ENCODE measurements at regions not wholly inside any gene's neighbourhood (a gene's known extent, or its start where the extent isn't known, plus 50 kb on each side); places are given as distances from the start of the nearest gene placed in this dataset.
A peak's percentile ranks its signal among the peaks of the same experiment; 100 is the strongest.

DNA sequence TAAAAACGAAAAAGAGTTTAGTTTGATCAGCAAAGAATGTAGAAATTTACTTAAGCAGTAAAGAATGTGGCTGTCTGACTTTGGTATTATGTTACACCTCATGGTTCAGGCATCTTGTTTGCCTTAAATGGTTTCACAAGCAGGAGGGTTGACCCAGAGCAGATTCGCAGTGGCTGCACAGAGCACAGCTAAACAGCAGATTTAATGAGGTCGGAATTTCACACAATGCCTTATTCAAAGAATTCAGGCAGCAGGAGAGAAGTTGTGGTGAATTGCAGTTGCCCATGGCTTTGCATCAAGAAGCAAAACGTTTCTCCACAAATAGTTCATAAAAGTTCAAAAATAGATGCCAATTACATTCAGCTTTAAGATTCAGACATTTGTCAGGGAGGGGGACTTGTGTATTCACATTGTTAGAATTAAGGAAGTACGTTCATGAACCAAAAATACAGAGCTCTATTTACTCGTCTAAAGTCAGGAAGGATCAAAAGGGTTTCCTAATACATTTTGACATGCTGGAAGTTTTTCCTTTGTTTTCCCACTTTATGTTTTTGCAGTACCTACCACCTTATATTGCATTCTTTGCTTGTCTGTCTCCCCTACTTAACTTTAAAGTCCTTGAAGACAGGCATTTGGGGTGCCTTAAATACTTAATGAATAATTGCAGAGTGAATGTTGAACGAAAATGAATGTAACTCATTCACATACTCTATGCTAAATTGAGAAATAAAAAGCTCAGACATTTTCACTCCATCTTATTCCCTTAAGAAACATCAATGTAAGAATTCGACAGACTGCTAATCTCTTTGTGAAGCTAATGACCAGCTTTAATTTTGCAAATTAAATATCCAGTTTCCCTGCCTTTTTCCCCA, 1163.6 kb upstream of the CITED2 start:
- H3K27me3 ChIP-seq = no peaks in the 10 kb centered on the region
- no peaks in the 10 kb centered on the region for H3K4me1 ChIP-seq (replicated peaks in 1 of 2)
- intact Hi-C loops (cut with DNase I) = no loop called here
- no peak overlapping the region for H3K27ac ChIP-seq
- TF ChIP-seq, protein P1, sequence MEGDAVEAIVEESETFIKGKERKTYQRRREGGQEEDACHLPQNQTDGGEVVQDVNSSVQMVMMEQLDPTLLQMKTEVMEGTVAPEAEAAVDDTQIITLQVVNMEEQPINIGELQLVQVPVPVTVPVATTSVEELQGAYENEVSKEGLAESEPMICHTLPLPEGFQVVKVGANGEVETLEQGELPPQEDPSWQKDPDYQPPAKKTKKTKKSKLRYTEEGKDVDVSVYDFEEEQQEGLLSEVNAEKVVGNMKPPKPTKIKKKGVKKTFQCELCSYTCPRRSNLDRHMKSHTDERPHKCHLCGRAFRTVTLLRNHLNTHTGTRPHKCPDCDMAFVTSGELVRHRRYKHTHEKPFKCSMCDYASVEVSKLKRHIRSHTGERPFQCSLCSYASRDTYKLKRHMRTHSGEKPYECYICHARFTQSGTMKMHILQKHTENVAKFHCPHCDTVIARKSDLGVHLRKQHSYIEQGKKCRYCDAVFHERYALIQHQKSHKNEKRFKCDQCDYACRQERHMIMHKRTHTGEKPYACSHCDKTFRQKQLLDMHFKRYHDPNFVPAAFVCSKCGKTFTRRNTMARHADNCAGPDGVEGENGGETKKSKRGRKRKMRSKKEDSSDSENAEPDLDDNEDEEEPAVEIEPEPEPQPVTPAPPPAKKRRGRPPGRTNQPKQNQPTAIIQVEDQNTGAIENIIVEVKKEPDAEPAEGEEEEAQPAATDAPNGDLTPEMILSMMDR (IDR thresholded peaks at IDR 0.05) = no peak
- no peak for TF ChIP-seq POLR2A (IDR thresholded peaks at IDR 0.05)
- 39 to 43% (median 40%) methylated on average over 8 of the region's 8 CpGs for WGBS, 4 donors
- peak overlapping the region in 1 of 4 donors; percentile 3 for H3K4me3 ChIP-seq
- DNase-seq = peak in 1 of 7 donors; percentile 2
- H3K9me3 ChIP-seq (replicated peaks in 1 of 3) = no peaks in the 10 kb centered on the region
- H3K36me3 ChIP-seq (replicated peaks in 1 of 2) = no peaks in the 10 kb centered on the region

DNA sequence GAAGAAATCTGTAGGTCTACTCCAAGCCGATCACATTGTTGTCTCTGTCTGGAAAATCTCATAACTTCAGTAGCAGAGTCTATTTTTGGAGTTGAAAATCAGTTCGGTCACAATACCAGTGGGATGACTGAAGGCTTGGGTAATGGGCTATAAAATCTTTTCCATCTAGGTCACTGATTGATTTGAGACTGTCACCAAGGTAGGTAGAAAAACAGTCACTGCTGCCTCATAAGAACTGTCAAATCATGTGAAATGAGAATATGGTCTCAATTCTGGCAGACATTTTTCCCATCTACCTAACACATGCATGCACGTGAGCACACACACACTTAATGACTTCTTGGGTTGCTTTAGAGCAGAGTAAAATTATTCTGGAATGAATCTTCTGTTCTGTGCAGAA, 1162.8 kb upstream of the CITED2 start:
- H3K9me3 ChIP-seq (replicated peaks in 1 of 3) = no peaks in the 10 kb centered on the region
- 79 to 85% (median 80%) methylated on average over 3 of the region's 3 CpGs for WGBS, 4 donors
- intact Hi-C loops (cut with DNase I) = no loop called here
- H3K27me3 ChIP-seq = no peaks in the 10 kb centered on the region
- no peak overlapping the region for H3K27ac ChIP-seq
- no peaks in the 10 kb centered on the region for H3K36me3 ChIP-seq (replicated peaks in 1 of 2)
- TF ChIP-seq POLR2A (IDR thresholded peaks at IDR 0.05) = no peak
- TF ChIP-seq, protein P1 (IDR thresholded peaks at IDR 0.05) = no peak
- no peaks in the 10 kb centered on the region for H3K4me1 ChIP-seq (replicated peaks in 1 of 2)
- H3K4me3 ChIP-seq = peak overlapping the region in 1 of 4 donors; percentile 3
- DNase-seq = no peak

DNA sequence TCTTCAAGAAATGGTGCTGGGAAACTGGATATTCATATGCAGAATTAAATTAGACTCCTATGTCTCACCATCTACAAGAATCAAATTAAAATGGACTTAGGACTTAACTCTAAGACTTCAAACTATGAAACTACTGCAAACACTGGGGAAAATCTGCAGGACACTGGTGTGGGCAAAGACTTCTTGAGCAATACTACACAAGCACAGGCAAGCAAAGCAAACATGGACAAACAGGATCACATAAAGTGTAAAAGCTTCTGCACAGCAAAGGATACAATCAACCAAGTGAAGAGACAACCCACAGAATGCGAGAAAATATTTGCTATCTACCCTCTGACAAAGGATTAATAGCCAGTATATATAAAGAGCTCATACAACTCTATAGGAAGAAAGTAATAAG, 1161.1 kb upstream of the CITED2 start:
- DNase-seq = no peak
- no peaks in the 10 kb centered on the region for H3K36me3 ChIP-seq (replicated peaks in 1 of 2)
- no peak overlapping the region for H3K27ac ChIP-seq
- 65 to 91% (median 87%) methylated on average over 1 of the region's 1 CpG for WGBS, 4 donors
- H3K4me1 ChIP-seq (replicated peaks in 1 of 2) = no peaks in the 10 kb centered on the region
- intact Hi-C loops (cut with DNase I) = no loop called here
- H3K27me3 ChIP-seq = no peaks in the 10 kb centered on the region
- H3K9me3 ChIP-seq (replicated peaks in 1 of 3) = no peaks in the 10 kb centered on the region
- no peak overlapping the region for H3K4me3 ChIP-seq
- no peak for TF ChIP-seq POLR2A (IDR thresholded peaks at IDR 0.05)
- TF ChIP-seq, protein P1 (IDR thresholded peaks at IDR 0.05) = no peak

DNA sequence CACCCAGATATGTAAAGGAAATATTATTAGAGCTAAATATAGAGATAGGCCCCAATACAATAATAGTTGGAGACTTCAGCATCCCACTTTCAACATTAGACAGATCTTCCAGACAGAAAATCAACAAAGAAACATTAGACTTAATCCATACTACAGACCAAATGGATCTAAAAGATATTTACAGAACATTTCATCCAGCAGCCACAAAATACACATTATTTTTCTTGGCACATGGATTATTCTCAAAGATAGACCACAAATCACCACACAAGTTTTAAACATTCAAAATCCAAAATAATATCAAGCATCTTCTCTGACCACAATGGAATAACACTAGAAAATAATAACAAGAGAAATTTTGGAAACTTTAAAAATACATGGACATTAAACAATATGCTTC, 1159.1 kb upstream of the CITED2 start:
- H3K9me3 ChIP-seq (replicated peaks in 1 of 3) = no peaks in the 10 kb centered on the region
- H3K27ac ChIP-seq = no peak overlapping the region
- TF ChIP-seq POLR2A (IDR thresholded peaks at IDR 0.05) = no peak
- TF ChIP-seq, protein P1 (IDR thresholded peaks at IDR 0.05) = no peak
- H3K4me3 ChIP-seq = no peak overlapping the region
- intact Hi-C loops (cut with DNase I) = no loop called here
- no peaks in the 10 kb centered on the region for H3K36me3 ChIP-seq (replicated peaks in 1 of 2)
- H3K27me3 ChIP-seq = no peaks in the 10 kb centered on the region
- no peak for DNase-seq
- H3K4me1 ChIP-seq (replicated peaks in 1 of 2) = no peaks in the 10 kb centered on the region
